ENCODE measurements at regions not wholly inside any gene's neighbourhood (a gene's known extent, or its start where the extent isn't known, plus 50 kb on each side); places are given as distances from the start of the nearest gene placed in this dataset.

GRCh38 chr2:139652385-139652784 is 872.2 kb upstream of the NXPH2 start:
- Mint-ChIP-seq H3K9me3 (peaks cover 14% of the 10 kb centered on the region), H3K4me1 (no peaks in the 10 kb centered on the region), H3K4me3 (no peak overlapping the region), H3K36me3 (ENCODE audit: low read depth) (no peaks in the 10 kb centered on the region), H3K27ac (no peak overlapping the region), H3K27me3 (no peaks in the 10 kb centered on the region)
- CTCF ChIA-PET, result no interaction called here
- DNase-seq, result no peak
- POLR2A ChIA-PET, result no interaction called here

- H3K27ac Mint-ChIP-seq, result no peak overlapping the region
- ChIA-PET POLR2A (no interaction called here), CTCF (no interaction called here)
- no peak for DNase-seq
- H3K4me1 Mint-ChIP-seq, result no peaks in the 10 kb centered on the region
- H3K27me3 Mint-ChIP-seq, result no peaks in the 10 kb centered on the region
- H3K9me3 Mint-ChIP-seq, result peaks cover 22% of the 10 kb centered on the region
- H3K36me3 Mint-ChIP-seq (ENCODE audit: low read depth), result no peaks in the 10 kb centered on the region
- H3K4me3 Mint-ChIP-seq, result no peak overlapping the region
Measured at GRCh38 chr2:139645617-139646016, 865.4 kb upstream of the NXPH2 start.

GRCh38 chr2:139643139-139643538 is 862.9 kb upstream of the NXPH2 start:
- peaks cover 13% of the 10 kb centered on the region for H3K9me3 Mint-ChIP-seq
- no peaks in the 10 kb centered on the region for H3K36me3 Mint-ChIP-seq (ENCODE audit: low read depth)
- H3K27me3 Mint-ChIP-seq, result no peaks in the 10 kb centered on the region
- DNase-seq, result no peak
- no peaks in the 10 kb centered on the region for H3K4me1 Mint-ChIP-seq
- H3K4me3 Mint-ChIP-seq, result no peak overlapping the region
- no peak overlapping the region for H3K27ac Mint-ChIP-seq
- ChIA-PET CTCF (no interaction called here), POLR2A (no interaction called here)

GRCh38 chr2:139631966-139632365 is 851.8 kb upstream of the NXPH2 start:
- H3K9me3 Mint-ChIP-seq, result peaks cover 7% of the 10 kb centered on the region
- no peak overlapping the region for H3K4me3 Mint-ChIP-seq
- H3K27ac Mint-ChIP-seq, result no peak overlapping the region
- ChIA-PET POLR2A (no interaction called here), CTCF (no interaction called here)
- no peaks in the 10 kb centered on the region for H3K36me3 Mint-ChIP-seq (ENCODE audit: low read depth)
- no peaks in the 10 kb centered on the region for H3K27me3 Mint-ChIP-seq
- H3K4me1 Mint-ChIP-seq, result no peaks in the 10 kb centered on the region
- DNase-seq, result no peak

- no peak for DNase-seq
- ChIA-PET POLR2A (no interaction called here), CTCF (no interaction called here)
- no peak overlapping the region for H3K27ac Mint-ChIP-seq
- no peak overlapping the region for H3K4me3 Mint-ChIP-seq
- H3K27me3 Mint-ChIP-seq, result no peaks in the 10 kb centered on the region
- H3K9me3 Mint-ChIP-seq, result peaks cover 9% of the 10 kb centered on the region
- no peaks in the 10 kb centered on the region for H3K36me3 Mint-ChIP-seq (ENCODE audit: low read depth)
- H3K4me1 Mint-ChIP-seq, result no peaks in the 10 kb centered on the region
Measured at GRCh38 chr2:139628931-139629330, 848.7 kb upstream of the NXPH2 start.

- H3K27me3 Mint-ChIP-seq, result no peaks in the 10 kb centered on the region
- H3K4me3 Mint-ChIP-seq, result no peak overlapping the region
- peaks cover 8% of the 10 kb centered on the region for H3K9me3 Mint-ChIP-seq
- no peak overlapping the region for H3K27ac Mint-ChIP-seq
- H3K36me3 Mint-ChIP-seq (ENCODE audit: low read depth), result no peaks in the 10 kb centered on the region
- ChIA-PET CTCF (no interaction called here), POLR2A (no interaction called here)
- no peaks in the 10 kb centered on the region for H3K4me1 Mint-ChIP-seq
- no peak for DNase-seq
Measured at GRCh38 chr2:139626128-139626527, 845.9 kb upstream of the NXPH2 start.

- ChIA-PET CTCF (no interaction called here), POLR2A (no interaction called here)
- no peaks in the 10 kb centered on the region for H3K4me1 Mint-ChIP-seq
- H3K27me3 Mint-ChIP-seq, result no peaks in the 10 kb centered on the region
- DNase-seq, result no peak
- peaks cover 20% of the 10 kb centered on the region for H3K9me3 Mint-ChIP-seq
- no peak overlapping the region for H3K27ac Mint-ChIP-seq
- H3K4me3 Mint-ChIP-seq, result no peak overlapping the region
- no peaks in the 10 kb centered on the region for H3K36me3 Mint-ChIP-seq (ENCODE audit: low read depth)
Measured at GRCh38 chr2:139622691-139623090, 842.5 kb upstream of the NXPH2 start.

- Mint-ChIP-seq H3K4me3 (no peak overlapping the region), H3K27me3 (no peaks in the 10 kb centered on the region), H3K9me3 (peaks cover 13% of the 10 kb centered on the region), H3K4me1 (no peaks in the 10 kb centered on the region), H3K27ac (no peak overlapping the region), H3K36me3 (ENCODE audit: low read depth) (no peaks in the 10 kb centered on the region)
- POLR2A ChIA-PET, result no interaction called here
- no peak for DNase-seq
- CTCF ChIA-PET, result no interaction called here
Measured at GRCh38 chr2:139617747-139618146, 837.6 kb upstream of the NXPH2 start.

- CTCF ChIA-PET, result no interaction called here
- H3K9me3 Mint-ChIP-seq, result peaks cover 16% of the 10 kb centered on the region
- H3K27me3 Mint-ChIP-seq, result no peaks in the 10 kb centered on the region
- no peak for DNase-seq
- H3K27ac Mint-ChIP-seq, result no peak overlapping the region
- no peak overlapping the region for H3K4me3 Mint-ChIP-seq
- no peaks in the 10 kb centered on the region for H3K36me3 Mint-ChIP-seq (ENCODE audit: low read depth)
- H3K4me1 Mint-ChIP-seq, result no peaks in the 10 kb centered on the region
- POLR2A ChIA-PET, result no interaction called here
Measured at GRCh38 chr2:139613264-139613663, 833.1 kb upstream of the NXPH2 start.

GRCh38 chr2:139610512-139610911 is 830.3 kb upstream of the NXPH2 start:
- no peak overlapping the region for H3K27ac Mint-ChIP-seq
- CTCF ChIA-PET, result no interaction called here
- no peak for DNase-seq
- H3K9me3 Mint-ChIP-seq, result peaks cover 16% of the 10 kb centered on the region
- H3K4me3 Mint-ChIP-seq, result no peak overlapping the region
- POLR2A ChIA-PET, result no interaction called here
- no peaks in the 10 kb centered on the region for H3K36me3 Mint-ChIP-seq (ENCODE audit: low read depth)
- no peaks in the 10 kb centered on the region for H3K27me3 Mint-ChIP-seq
- no peaks in the 10 kb centered on the region for H3K4me1 Mint-ChIP-seq

GRCh38 chr2:139609109-139609508 is 828.9 kb upstream of the NXPH2 start:
- ChIA-PET POLR2A (no interaction called here), CTCF (no interaction called here)
- peaks cover 16% of the 10 kb centered on the region for H3K9me3 Mint-ChIP-seq
- DNase-seq, result no peak
- H3K36me3 Mint-ChIP-seq (ENCODE audit: low read depth), result no peaks in the 10 kb centered on the region
- no peak overlapping the region for H3K27ac Mint-ChIP-seq
- H3K4me1 Mint-ChIP-seq, result no peaks in the 10 kb centered on the region
- H3K27me3 Mint-ChIP-seq, result no peaks in the 10 kb centered on the region
- H3K4me3 Mint-ChIP-seq, result no peak overlapping the region

GRCh38 chr2:139605668-139606067 is 825.5 kb upstream of the NXPH2 start:
- Mint-ChIP-seq H3K9me3 (peaks cover 14% of the 10 kb centered on the region), H3K4me1 (no peaks in the 10 kb centered on the region), H3K4me3 (no peak overlapping the region), H3K27me3 (no peaks in the 10 kb centered on the region), H3K36me3 (ENCODE audit: low read depth) (no peaks in the 10 kb centered on the region), H3K27ac (no peak overlapping the region)
- CTCF ChIA-PET, result no interaction called here
- POLR2A ChIA-PET, result no interaction called here
- DNase-seq, result no peak

GRCh38 chr2:139600166-139600565 is 820.0 kb upstream of the NXPH2 start:
- Mint-ChIP-seq H3K4me3 (no peak overlapping the region), H3K9me3 (peaks cover 9% of the 10 kb centered on the region), H3K36me3 (ENCODE audit: low read depth) (no peaks in the 10 kb centered on the region), H3K4me1 (no peaks in the 10 kb centered on the region), H3K27ac (no peak overlapping the region), H3K27me3 (no peaks in the 10 kb centered on the region)
- CTCF ChIA-PET, result no interaction called here
- POLR2A ChIA-PET, result no interaction called here
- no peak for DNase-seq

- no peak overlapping the region for H3K27ac Mint-ChIP-seq
- POLR2A ChIA-PET, result no interaction called here
Measured at GRCh38 chr2:139585101-139585500, 804.9 kb upstream of the NXPH2 start.

GRCh38 chr2:139574371-139574770 is 794.2 kb upstream of the NXPH2 start:
- no peak for DNase-seq
- no peak overlapping the region for H3K4me3 Mint-ChIP-seq
- H3K27me3 Mint-ChIP-seq, result no peaks in the 10 kb centered on the region
- CTCF ChIA-PET, result no interaction called here
- peaks cover 11% of the 10 kb centered on the region for H3K9me3 Mint-ChIP-seq
- H3K4me1 Mint-ChIP-seq, result no peaks in the 10 kb centered on the region
- no peaks in the 10 kb centered on the region for H3K36me3 Mint-ChIP-seq (ENCODE audit: low read depth)
- POLR2A ChIA-PET, result no interaction called here
- H3K27ac Mint-ChIP-seq, result no peak overlapping the region

More at GRCh38 chr2:139585101-139585500, 804.9 kb upstream of the NXPH2 start:
- H3K4me3 Mint-ChIP-seq, result no peak overlapping the region
- H3K4me1 Mint-ChIP-seq, result no peaks in the 10 kb centered on the region
- CTCF ChIA-PET, result no interaction called here
- peaks cover 5% of the 10 kb centered on the region for H3K9me3 Mint-ChIP-seq
- H3K36me3 Mint-ChIP-seq (ENCODE audit: low read depth), result no peaks in the 10 kb centered on the region
- no peaks in the 10 kb centered on the region for H3K27me3 Mint-ChIP-seq
- no peak for DNase-seq

All from activated CD4-positive, alpha-beta memory T cell treated with anti-CD3 and anti-CD28 coated beads, Interleukin-2, amount 10 ng/mL, durations not matched to agents 7 days and 5 days (primary cell).